LNCaP clone FGC (cell line): ENCODE measurements at regions not wholly inside any gene's neighbourhood (a gene's known extent, or its start where the extent isn't known, plus 50 kb on each side); places are given as distances from the start of the nearest gene placed in this dataset.

Experiments used
- DNase-seq: peaks from one replicate; pipeline ENCODE4 v3.0.0-alpha.2; 2011; ENCODE audit warnings: low read depth
- H3K4me3 ChIP-seq: 2 replicates; pipeline ENCODE4 v1.5.1; 2011; ENCODE audit warnings: mild to moderate bottlenecking, low read depth, low read length, control low read depth
- CTCF ChIP-seq: IDR thresholded peaks from 2 replicates; pipeline ENCODE4 v1.5.1; 2012; ENCODE audit warnings: mild to moderate bottlenecking; ENCODE audit not compliant: control insufficient read depth, insufficient read depth; ENCODE audit errors: extremely low read depth

GRCh38 chr11:37502202-37502601 is 904.2 kb upstream of the RAG2 start:
- DNase-seq = no peak
- H3K4me3 ChIP-seq = no peak overlapping the region

GRCh38 chr11:37500425-37500824 is 902.4 kb upstream of the RAG2 start:
- H3K4me3 ChIP-seq = no peak overlapping the region
- TF ChIP-seq CTCF = no peak
- DNase-seq = no peak

More at GRCh38 chr11:37502202-37502601, 904.2 kb upstream of the RAG2 start:
- no peak for TF ChIP-seq CTCF

- no peak for DNase-seq
- no peak for TF ChIP-seq CTCF
- H3K4me3 ChIP-seq = no peak overlapping the region
Measured at GRCh38 chr11:37497326-37497725, 899.3 kb upstream of the RAG2 start.

- DNase-seq = no peak
- H3K4me3 ChIP-seq = no peak overlapping the region
- no peak for TF ChIP-seq CTCF
Measured at GRCh38 chr11:37496201-37496600, 898.2 kb upstream of the RAG2 start.

GRCh38 chr11:37484298-37484697 is 886.3 kb upstream of the RAG2 start:
- no peak for DNase-seq
- H3K4me3 ChIP-seq = no peak overlapping the region
- TF ChIP-seq CTCF = no peak

GRCh38 chr11:37483761-37484160 is 885.7 kb upstream of the RAG2 start:
- TF ChIP-seq CTCF = no peak
- no peak for DNase-seq
- H3K4me3 ChIP-seq = no peak overlapping the region

- no peak for DNase-seq
- TF ChIP-seq CTCF = no peak
- no peak overlapping the region for H3K4me3 ChIP-seq
Measured at GRCh38 chr11:37474889-37475288, 876.9 kb upstream of the RAG2 start.
